Hepatic stellate cell (primary cell): ENCODE measurements at regions not wholly inside any gene's neighbourhood (a gene's known extent, or its start where the extent isn't known, plus 50 kb on each side); places are given as distances from the start of the nearest gene placed in this dataset.

Experiments used
- DNase-seq: peaks from one replicate; pipeline ENCODE4 v3.0.0; 2011; ENCODE audit warnings: low spot score

DNA sequence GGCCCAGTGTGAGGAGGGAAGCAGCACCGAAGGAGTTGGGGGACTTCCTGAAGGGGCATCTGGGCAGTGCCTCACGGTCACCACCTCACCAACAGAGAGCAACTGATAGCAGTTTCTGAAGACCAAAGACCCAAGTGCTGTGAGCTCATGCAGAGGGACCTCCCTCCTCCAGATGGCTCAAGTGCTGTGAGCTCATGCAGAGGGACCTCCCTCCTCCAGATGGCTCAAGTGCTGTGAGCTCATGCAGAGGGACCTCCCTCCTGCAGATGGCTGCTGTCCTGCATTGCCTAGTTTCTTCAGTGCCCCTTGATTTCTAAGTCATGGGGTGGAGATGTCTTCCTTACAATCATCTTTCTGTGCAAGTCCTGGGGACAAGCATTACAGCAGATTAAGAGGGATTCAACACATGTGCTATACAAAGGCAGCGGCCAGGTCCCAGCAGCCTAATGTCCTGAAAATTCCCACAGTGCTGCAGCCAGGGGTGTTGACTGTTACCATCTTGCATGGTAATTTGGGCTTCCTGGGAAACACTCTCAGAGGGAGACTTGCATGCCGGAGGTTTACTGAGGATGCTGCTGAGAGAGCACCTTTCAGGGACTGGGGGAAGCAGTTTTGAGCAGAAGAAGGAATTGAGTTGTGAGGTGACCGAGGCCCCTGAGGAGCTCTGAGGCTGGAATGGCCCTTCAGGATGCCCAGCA lies 409.3 kb downstream of the GALR1 start:
- no peak for DNase-seq

DNA sequence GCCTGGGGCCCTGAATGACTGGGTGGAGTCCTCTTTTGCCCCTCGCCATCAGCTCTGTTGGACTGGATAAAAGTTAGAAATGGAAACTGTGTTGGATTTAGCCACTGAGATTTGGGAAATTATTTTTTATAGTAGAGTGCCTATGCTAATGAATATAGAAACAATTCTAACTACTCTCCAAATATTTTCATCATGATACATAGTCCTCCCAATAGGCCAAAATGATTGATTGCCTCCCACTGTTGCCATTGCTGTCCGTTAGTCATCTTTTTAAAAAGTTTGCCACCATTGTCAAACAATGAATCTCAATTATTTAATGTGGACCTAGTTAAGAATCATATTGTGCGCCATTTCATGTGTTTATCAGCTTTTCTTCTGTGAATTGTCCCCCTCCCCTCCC lies 417.0 kb downstream of the GALR1 start:
- DNase-seq = no peak

DNA sequence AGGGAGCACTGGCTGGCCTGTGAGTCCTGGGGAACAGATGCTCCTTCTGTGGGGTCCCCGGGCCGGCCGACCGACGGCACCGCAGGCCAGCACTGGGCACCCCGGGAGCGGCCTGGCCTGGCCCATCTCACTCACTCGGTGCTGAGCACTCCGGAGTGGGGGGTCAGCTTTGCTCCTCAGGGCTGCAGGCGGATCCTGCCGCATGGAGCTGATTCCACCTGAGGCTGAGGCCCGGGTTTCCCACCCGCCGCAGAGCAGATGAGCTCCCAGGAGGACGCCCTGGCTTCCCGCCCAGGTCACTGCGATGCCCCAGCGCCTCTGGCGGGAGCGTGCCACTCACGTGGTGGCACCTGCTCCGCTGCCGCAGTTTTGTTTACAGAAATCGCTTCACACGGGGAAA lies 418.6 kb downstream of the GALR1 start:
- DNase-seq = no peak

DNA sequence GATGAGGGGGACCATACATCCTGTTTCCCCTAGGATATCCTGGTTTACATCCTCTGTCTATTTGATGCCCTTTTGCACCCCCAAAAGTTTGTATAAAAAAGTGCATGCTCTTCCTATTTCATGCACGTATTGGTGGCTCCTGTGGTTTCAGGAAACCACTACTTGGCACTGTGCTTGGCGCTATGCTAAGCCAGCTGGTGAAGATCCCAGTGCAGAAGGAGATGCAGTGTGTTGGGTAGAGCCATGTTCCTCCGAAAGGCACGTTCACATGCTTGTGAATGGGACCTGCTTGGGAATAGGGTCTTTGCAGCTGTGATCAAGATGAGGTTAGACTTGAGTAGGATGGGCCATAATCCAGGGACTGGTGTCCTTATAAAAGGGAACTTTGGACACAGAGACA lies 419.7 kb downstream of the GALR1 start:
- DNase-seq = no peak

DNA sequence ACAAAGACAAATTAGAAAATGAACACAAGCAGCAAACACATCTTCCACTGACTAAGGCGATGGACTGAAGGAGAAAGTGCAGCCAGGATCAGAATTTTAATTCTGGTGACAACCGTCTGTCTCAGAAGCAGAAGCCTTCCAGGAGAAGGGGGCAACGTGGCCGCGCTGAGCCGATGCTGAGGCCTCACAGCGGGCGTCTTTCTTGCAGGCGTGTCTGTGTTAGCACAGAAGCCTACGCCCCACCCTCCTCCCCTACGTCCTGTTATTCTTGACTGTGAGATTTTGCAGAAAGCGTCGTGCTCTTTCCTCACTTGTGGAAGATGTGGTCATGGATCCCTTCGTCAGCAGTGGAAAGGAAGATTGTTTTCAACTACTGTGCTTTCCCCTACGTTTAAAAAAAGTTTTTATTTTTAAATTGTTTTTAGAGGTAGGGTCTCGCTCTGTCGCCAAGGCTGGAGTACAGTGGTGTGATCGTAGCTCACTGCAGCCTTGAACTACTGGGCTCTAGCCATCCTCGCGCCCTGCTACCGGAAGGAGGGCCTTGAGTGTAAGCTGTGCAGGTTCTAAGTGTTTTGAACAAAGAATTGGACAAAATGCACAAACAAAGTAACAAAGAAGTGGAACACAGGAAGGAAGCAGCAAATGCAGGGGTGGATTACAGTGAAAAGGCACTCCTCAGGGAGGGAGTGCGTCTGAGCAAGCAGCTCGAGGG lies 422.0 kb downstream of the GALR1 start:
- DNase-seq = no peak

DNA sequence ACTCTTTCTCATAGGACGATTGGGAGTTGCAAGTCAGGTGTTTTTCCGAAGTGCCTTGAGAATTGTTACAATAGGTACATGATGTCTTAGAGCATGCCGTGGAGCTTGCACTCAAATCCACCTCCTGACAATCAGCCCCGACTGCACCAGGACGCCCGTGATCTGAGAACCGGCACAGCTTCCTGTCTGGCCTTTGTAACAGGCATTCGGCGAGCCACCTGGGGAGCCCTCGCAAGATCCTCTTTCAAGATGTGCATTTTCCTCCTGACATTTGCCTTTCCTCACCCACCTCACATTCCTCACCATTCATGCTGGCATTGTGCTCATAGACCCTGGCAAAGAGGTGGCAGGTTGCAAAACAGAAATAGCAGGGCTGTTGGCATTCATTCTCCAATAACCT lies 427.3 kb downstream of the GALR1 start:
- no peak for DNase-seq

DNA sequence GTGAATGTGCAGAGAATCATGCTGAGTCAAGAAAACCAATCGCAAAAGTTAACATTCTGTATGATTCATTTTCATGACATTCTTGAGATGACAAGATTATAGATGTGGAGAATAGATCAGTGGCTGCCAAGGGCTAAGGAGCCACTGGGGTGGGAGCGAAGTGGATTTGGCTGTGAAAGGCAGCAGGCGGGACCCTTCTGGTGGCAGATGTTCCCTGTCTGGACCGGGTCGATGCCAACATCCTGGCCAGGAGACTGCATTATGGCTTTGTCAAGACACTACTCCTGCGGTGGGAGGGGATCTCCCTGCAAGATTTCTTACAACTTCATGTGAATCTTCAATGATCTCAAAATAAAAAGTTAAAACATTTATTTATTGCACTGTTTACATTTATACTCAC lies 427.9 kb downstream of the GALR1 start:
- no peak for DNase-seq

DNA sequence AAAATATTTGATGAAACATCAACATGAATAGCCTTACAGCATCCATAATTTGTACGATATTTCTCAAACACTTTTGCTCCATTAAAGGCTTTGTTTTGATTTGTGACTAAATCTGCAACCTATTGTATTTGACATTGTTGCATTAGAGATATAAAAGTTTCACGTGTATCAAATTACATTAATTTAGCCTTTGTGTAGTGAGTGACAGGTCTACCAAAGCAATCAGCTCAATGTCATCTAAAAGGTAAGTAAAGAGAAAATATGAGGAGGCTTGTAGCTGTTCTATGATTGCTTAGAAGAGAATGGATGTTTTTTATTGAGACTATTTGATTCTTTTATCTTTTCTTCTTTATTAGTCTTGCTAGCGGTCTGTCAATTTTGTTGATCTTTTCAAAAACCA lies 430.2 kb downstream of the GALR1 start:
- no peak for DNase-seq

DNA sequence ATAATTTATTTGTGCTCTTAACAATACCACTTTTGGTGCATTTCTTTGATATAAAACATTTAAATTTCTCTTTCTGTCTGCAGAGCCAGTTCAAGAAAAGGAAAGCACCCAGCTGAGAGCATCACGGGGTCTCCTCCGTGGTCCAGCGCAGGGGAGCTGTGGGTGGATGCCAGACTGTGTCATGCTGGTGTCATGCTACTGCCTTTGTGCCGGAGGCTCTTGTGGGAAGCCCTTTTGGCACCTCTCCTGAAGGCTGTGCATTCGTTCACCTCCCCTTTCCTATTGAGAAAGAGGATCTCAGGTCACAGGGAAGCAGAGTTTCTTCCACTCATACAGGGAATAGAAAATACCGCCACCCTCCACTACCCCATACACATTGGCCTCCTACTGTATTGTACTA lies 450.4 kb downstream of the GALR1 start:
- DNase-seq = no peak

DNA sequence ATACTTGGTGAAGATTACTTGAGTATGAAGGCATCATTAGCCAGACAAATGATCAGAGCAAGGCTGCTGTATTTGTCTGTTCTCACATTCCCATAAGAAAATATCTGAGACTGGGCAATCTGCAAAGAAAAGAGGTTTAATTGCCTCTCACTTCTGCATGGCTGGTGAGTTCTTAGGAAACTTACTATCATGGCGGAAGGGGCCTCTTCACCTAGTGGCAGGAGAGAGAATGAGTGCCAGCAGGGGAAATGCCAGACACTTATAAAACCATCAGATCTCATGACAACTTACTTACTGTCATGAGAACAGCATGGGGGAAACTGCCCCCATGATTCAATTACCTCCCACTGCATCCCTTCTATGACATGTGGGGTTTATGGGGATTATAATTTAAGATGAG lies 452.3 kb downstream of the GALR1 start:
- DNase-seq = no peak

DNA sequence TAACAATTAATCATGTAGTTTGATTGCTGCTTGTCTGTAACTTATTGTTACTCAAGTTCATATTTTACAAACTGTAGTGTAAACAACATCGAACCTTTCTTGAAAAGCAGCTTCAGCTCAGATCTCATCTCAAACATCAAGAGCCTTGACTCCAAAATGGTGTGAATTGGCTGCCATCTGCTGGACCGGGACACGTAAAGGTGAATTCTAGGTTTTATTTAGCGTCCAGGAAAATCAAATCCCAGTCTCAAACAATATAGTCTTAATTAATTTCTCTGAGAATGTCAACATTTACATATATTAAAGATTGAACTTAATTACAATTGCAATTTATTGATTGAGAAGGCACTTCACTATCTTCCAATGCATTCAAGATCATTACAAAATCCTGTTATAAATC lies 453.0 kb downstream of the GALR1 start:
- no peak for DNase-seq

DNA sequence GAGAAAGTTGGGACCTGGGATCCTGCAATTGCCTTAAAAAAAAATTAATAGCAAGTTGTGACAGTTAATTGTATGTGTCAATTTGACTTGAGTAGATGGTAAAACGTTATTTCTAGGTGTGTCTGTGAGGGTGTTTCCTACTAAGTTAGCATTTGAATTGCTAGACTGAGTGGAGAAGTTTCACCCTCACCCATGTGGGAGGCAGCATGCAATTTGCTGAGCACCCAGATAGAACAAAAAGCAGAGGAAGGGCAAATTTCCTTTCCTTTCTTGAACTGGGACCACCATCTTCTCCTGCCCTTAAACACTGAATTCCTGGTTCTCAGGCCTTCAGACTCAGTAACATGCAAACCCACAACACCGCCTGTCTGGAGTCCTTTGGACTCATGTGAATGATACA lies 455.7 kb downstream of the GALR1 start:
- no peak for DNase-seq

DNA sequence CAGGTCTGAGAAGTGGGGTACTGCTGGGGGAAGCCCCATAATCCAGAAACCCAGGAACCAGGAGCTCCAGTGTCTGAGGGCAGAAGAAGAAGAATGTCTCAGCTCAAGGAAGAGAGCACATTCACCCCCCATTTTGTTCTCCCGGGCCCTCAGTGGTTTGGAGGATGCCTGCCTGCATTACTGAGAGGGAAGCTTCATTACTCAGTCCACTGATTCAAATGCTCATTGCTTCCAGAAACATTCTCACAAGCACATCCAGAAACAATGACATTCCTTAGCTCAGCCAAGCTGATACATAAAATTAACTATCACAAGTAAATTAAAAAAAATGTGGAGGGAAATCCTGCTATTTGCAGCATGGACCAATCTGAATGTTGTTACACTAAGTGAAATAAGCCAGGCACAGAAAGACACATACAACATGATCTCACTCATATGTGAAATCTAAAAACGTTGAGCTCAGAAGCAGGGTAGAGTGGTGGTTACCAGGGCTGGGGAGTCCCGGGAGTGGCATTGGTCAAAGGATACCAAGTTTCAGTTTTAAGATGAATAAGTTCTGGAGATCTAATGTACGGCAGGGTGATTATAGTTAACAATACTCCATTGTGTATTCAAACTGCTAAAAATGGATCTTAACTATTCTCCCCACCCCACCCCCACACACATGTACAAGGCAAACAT lies 459.3 kb downstream of the GALR1 start:
- DNase-seq = no peak

DNA sequence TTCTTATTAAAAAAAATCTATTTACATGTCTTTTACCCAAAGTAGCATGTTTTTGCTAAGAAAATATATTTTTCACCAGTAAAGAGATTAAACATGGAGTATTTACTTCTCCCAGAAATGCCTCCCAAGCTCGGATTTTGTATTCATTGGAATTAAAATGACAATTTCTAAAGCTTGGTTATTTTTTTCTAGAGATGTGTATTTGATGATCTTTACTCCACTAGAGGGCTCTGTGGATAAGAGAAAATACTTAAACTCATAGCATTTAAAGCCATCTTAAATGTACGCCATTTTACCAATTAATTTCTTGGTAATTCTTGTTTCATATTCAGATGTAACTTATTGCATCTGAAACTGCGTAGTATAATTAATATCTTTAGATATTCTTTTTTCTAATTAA lies 461.4 kb downstream of the GALR1 start:
- no peak for DNase-seq

DNA sequence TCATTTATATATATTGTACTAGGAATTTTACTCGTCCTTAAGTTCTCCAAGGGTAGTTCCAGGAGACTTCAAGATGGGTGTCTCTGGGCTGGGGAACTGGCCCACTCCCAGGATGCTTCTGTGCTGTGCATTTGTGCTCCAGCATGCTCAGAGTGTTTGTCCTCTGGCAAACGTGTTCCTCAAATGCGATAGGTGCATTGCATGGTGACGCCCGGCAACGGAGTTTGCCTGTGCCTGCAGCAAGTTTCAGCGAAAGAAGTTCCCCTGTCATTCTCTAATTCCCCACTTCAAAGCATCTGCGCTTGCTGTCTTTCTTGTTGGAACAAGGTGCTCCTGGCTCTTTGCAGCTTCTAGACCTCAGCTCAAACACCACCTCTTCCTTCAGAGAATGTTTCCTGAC lies 465.1 kb downstream of the GALR1 start:
- no peak for DNase-seq

DNA sequence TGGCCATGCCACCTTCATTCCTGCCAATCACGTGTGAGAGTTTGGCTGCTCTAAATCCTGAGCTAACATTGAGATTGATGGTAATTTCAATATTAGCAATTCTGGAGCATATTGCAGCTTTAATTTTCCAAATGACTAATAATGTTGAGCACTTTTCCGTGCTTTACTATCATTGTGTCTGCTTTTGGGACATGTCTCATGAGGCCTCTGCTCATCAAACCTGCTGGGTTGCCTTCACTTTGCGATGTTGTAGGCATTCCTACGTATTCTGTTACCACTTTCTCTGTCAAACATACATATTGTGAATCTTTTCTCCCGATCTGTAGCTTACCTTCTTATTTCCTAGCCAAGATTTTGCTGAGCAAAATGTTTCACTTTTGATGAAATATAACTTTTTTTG lies 466.6 kb downstream of the GALR1 start:
- DNase-seq = no peak

DNA sequence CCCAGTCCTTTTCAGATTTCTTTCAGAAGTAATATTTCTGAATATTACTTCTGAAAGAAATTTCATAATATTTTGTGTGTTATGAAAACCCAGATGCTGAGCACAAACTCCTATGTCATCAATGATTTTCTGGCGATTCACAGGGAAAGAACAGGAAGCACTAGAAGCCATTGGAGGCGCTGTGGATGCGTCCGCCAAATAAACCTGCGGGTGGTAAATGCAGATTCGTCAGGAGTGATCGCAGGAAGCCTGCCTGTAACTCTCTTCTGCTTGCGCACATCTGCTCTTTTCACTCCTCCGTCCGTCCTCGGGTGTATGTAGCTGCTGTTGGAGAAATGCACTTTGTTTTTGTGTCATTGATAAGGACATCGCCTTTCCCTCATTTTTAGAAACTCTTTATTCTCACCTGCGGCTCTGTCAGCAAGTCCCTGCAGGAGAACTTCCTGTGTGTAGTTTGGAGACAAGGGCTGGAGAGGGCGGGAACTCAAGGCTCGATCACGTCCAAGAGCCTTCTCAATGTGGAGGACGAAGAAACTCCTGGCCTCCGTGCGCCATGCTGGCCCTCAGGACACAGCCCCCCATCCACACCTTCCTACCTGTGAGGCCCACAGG lies 483.8 kb downstream of the GALR1 start:
- DNase-seq = no peak

DNA sequence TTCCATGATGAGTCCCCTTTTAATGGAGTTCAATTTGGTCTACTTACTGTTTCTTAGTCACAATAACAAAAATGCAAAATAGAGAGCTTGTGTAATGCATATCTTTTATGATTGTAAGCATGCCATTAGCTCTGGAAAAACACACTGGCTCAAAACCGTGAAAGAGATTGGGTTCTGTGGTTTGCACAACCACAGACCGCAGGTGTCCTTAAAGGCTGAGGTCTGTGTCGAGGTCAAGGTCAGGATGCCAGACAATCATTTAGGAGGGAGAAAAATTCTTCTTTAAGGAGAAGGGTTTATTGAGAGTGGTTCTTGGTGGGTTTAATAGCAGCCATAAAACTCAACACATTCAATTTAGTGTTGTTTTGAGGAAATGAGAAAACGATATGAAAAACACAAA lies 487.2 kb downstream of the GALR1 start:
- no peak for DNase-seq

DNA sequence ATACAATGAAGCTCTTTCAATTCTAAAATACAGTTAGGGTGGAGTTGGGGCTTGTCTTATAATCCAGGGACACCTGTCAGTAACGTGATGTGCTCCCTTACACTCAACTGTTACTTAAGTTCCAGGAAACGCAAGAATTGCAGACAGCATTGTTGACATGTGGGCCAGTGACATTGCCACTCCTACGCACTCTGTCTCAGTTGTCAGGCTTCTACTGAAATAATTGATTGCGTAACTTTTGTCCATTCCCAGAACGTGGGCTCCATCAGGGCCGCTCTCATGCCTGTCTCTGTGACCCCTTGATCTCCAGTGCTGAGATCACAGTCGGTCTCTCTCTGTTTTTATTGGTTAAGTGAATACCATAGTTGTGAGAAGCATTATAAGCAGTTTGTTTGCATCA lies 487.8 kb downstream of the GALR1 start:
- no peak for DNase-seq

DNA sequence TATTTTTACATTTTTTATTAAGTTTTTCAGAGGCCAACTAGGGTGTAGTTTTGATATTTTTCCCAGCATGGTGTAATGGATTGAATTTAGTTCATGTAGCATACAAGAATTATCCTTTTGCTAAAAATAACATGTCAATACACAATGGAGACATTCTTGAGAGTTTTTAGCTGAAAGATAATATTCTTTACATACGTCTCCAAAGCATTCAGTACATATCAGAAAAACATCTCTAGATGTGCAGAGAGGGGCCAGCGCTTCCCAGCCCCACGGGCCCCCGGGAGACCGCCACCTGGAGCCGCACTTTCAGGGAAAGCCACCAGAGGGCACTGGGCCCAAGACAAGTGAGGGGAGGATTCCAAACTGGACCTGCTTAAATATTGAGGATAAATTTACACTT lies 499.4 kb downstream of the GALR1 start:
- DNase-seq = no peak

DNA sequence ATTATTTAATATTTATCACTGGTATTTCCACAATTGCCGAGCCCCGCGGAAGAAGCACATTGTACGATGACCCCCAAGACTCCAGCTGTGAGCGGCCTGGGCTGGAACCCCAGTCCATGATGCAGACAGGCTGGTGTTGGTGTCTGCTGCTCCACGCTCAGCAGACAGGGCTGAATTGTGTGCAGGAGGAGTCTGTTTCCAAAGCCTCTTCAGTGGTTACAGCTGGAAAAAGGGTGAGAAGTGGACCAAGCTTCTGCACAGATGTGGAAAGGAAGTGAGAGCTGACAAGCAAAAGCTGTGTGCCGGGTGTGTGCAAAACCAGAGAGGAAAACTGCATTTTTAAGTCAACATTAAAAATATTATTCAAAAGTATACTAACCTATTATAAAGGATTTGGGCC lies 500.4 kb downstream of the GALR1 start:
- no peak for DNase-seq

DNA sequence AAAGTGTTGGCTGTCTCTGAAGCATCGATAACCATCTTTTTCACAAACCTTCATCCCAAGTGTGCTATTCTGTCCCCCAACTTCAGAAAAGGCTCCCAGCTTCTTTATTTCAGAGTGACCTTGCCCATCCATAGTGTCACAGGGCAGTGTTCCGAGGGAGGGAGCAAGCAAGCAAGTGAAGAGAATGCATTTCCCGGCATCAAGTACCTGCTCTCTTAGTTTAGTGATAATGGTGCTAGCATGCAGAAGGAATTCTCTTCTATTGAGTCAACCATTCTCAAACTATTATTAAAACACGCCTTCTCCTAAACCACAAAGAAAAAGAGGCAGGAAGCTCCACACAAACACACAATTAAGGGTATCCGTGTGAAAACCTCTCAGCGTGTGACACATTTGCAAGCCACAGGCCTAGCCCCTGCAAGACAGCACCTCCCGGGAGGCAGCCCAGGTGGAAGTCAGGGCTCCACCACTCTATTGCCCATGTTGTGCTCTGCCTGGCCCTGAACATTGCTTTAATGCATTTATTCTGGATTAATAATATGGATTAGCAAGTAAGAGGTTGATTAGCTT lies 504.9 kb downstream of the GALR1 start:
- no peak for DNase-seq

DNA sequence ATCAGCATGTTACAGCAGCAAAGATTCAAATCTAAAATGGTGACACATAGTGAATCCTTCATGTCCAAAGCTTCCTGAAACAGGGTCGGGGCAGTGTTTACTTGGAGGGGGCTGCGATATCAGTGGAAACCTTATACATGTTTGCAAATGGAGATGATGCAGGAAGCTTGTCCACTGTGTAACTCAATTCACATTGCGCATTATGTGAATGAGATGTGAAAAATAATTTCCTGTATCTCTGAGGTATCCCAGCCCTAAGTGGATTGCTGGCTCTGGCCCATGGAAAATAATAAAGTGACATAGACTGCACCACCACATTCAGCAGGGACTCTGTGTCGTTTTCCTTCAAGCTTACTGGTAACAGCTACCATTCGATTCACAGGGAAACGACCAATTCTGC lies 505.5 kb downstream of the GALR1 start:
- no peak for DNase-seq
